GM18861 (cell line): ENCODE measurements at regions not wholly inside any gene's neighbourhood (a gene's known extent, or its start where the extent isn't known, plus 50 kb on each side); places are given as distances from the start of the nearest gene placed in this dataset.

Source experiments
- ATAC-seq: cut with Tn5 transposase; IDR thresholded peaks from one replicate; pipeline ENCODE4 v1.9.1; 2021; ENCODE audit not compliant: unreplicated experiment

- ATAC-seq: no peak
Observed at GRCh38 chr7:17507717-17508116, 209.3 kb downstream of the AHR start.

DNA sequence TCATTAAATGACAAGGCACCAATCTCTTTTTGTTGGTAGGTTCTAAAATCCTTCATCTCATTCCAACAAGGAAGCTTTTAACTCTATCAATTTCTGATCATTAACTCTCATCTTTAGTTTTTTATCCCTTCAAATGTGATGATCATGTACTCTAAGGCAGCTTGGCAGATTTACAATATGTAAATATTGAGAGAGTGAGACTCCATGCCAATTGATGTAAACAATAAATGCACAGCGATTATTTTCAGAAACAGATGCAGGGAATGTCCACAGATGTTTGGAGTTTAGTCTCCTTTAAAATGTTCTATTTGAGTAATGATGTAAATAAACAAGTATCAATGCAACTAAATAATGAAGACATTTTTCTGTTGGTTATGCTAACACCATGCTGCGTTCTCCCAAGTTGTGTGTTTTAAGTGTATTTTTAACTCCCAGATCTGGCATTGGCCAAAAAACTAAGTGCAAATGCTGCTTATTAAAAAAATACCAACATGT, 213.8 kb downstream of the AHR start:
- ATAC-seq: no peak

- ATAC-seq: no peak
Observed at GRCh38 chr7:17516771-17517170, 218.3 kb downstream of the AHR start.

- no peak for ATAC-seq
Observed at GRCh38 chr7:17520941-17521340, 222.5 kb downstream of the AHR start.

GRCh38 chr7:17521437-17521836, 223.0 kb downstream of the AHR start:
- ATAC-seq: no peak

DNA sequence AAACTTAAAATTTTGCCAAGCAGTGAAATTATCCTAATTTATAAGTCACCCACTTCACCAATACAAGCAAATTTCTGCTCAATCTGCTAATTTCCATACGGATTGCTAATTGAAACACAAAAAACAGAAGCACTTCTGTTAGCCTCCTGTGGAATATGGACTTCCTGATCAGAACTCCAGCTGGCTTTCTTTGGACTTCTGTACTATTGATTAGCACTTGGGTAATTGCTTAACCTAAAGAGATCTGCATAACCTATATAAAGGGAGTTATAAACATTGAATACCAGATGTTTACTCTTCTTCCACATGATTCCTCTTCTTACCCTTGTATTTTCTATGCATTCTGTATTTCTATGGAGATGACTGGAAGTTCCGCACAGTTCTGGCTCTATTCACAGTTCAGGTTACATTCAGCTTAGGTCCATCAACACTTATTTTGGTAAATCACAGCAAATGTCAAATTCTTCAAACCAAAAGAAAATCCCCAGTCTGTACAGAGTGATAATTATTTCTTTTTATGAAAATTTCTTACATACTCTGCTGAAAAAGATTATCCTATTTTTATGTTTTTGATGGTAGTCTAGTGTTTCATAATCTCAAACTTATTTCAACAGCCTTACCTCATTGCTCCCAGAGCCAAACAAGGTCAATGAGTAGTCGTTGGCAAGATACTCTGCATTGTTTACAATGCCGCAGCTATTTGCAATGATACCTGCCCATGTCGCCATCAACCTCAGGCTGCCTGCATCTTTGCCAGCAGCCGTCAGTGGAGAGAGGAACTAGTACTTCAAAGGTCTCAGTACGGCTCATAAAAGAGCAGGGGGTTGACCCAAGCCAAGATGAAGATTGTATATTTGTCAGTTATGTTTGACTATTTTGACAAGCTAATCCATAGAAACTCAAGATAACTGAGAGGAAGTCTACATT, 225.6 kb downstream of the AHR start:
- peak; percentile 66 for ATAC-seq

GRCh38 chr7:17524746-17525145, 226.3 kb downstream of the AHR start:
- ATAC-seq: no peak

DNA sequence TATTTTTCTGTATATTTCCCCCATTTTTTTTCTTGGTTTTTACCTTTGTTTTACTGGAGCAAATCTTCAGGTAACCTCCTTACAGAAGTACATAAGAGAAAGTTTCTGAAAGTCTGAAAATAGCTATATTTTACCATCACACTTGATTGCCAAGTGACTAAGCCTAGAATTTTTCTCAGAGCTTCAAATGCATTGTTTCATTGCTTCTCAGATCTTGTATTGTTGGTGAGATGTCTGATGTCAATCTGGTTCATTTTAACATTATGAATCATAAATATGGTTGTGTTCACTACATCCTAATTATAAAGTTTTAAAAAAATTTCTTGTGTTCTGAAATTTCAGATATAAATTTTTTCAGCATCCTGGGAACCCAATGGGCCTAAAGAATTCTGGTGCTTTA, 228.2 kb downstream of the AHR start:
- ATAC-seq: no peak

- no peak for ATAC-seq
Observed at GRCh38 chr7:17528636-17529035, 230.2 kb downstream of the AHR start.

GRCh38 chr7:17530244-17530643, 231.8 kb downstream of the AHR start:
- no peak for ATAC-seq

DNA sequence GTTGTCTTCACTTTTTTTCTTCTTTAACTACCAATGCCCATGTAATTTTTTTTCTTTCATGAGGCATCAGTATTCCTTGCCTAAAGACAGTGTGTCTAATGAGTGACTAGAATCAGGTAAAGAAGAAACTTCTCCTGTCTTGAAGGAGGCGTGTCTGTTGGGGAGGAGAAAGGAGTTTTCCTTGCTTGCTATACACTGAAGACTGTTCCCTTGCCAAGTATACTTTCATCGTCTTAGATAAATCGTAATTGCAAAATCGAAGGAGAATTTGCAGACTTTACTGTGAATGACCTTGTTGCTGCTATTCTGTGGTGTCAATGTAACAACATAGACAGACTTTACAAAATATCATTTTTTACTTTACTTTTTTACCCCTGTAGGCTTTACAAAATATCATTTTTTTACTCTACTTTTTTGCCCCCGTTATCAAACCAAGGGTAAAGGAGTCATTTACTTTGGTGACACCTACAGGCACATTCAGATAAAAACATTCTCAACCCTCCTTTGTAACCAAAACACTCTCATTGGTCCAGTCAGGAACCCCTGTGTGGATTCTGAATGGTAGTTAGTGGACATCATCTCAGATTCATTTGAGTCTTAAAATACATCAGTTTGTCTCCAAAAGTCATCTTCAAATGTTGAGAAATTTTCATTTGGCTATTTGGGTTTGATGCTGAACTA, 232.4 kb downstream of the AHR start:
- peak; percentile 75 for ATAC-seq

DNA sequence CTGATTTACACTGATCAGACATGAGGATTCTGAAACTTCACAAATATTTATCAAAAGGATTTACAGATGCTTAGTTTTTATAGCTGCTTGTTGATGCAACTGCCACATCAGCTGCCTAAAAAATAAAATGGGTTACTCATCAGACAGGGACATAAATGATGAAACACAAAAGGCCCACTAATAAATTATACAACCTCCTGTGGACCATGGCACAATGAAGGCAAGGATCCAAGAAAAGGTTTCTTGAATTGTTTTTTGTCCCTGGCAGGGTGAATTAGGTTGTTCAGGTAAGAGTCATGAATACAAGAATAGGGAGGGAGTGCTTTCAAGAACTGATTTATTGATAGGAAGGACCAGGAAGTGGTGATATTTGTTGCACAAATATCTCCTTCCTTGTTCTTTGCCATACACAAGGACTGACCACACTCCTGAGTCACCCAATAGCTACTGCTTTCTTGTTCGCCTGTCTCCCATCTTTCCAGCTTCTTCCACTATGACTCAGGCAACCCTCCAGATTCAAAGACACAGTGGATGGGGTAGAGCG, 234.5 kb downstream of the AHR start:
- no peak for ATAC-seq

GRCh38 chr7:17534348-17534747, 235.9 kb downstream of the AHR start:
- ATAC-seq: no peak

GRCh38 chr7:17535776-17536175, 237.3 kb downstream of the AHR start:
- ATAC-seq: no peak

DNA sequence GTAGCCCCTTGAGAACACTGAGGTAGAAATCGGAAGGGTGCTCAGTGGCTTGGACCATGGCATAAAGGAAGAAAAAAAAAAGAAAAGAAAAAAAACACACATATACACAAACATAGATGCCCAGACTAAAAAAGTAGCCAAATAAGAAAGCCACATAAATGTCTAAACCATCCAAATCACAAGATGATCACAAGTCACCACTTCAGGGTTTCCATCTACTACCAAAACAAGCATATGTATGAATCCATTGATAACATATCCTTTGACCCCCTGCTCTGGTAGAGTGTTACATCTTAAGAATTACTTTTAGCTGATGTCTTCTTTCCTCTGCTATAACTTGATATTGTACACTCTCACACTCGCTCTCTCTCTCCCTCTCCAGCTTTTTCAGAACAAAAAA, 245.9 kb downstream of the AHR start:
- no peak for ATAC-seq

DNA sequence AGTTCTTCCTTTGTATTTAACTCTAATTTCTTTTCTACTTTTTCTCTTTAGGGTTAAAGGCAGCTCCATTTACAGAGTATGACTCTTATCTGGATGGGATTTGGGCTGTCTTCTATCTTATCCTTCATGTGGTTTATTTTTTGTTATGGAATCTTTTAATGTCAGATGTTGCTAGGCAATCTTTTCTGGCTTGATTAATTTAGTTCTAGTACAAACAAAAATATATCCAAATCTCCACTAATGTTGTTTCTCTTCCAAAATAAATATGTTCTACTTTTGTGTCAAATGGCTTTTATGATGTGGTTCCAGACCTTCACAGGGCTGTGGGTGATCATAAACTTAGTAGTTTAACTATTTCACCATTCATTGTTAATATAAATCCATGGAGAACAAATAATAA, 246.9 kb downstream of the AHR start:
- ATAC-seq: no peak

DNA sequence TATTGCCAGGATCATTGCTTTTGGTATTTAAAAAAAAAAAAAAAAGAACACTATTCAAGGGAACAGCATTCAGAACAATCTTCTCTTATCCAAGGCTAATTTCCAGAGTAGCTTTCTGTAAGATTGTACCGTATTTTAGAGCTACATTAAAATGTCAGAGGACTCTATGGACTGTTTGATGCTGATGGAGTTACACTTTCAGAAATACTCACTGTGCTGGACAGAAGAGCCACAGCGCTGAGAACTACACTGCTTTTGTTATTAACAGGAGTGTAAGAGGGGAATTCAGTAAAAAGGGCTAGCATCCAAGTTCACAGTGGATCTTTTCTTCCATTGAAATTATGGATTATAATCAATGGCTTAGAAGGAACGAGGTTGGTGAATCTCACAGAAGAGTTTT, 247.7 kb downstream of the AHR start:
- ATAC-seq: no peak

DNA sequence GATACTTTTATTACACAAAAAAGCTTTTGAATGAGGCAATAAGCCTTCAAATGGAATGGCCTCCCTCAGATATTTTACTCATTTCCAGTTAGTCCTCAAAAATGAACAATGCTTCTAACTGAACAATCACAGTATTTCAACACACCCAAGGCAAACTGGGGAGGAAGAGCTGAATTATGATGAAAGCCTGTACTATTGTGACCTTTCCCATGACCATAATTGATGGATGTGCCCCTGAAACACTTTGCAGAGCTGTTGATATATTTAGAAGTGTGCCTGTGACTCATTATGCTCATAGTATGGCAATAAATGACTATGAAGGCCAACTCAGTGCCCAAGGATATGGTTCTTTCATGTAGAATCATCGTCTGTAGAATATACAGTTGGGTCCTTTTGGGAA, 248.1 kb downstream of the AHR start:
- ATAC-seq: no peak

DNA sequence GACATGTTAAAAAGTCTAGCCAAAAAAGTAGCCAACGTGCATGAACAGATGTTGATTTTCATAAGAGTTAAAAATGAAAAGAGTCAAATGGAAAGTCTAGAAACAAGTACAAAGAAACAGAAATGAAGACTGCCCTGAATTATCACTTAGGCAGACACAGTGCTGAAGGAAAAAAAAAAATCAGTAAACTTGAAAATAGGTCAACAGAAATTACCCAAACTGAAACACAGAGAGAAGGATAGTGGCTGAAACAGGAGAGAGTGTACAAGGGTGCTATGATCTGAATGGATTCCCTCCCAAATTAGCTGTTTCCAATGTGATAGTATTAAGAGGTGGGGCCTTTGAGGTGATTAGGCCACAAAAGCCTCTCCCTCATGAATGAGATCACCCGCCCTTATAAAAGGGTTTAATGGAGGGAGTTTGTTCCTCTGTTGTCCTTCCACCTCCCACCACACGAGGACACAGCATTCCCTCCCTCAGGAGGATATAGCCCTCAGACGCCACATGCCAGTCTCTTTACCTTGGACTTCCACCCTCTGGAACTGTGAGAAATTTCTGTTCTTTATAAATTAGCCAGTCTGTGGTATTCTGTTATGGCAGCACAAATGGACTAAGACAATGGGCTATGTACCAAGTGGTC, 249.7 kb downstream of the AHR start:
- ATAC-seq: no peak

- no peak for ATAC-seq
Observed at GRCh38 chr7:17549406-17549805, 251.0 kb downstream of the AHR start.

GRCh38 chr7:17552373-17552772, 253.9 kb downstream of the AHR start:
- ATAC-seq: no peak
